Stomach (tissue), 4 donors: ENCODE measurements at regions not wholly inside any gene's neighbourhood (a gene's known extent, or its start where the extent isn't known, plus 50 kb on each side); places are given as distances from the start of the nearest gene placed in this dataset.

Experiments
- CTCF ChIP-seq, 7 experiments: fragments of 450-650 bp in 4 of 7; fragments of 200-600 bp in 3 of 7; sonication (generic) in 3 of 7; IDR thresholded peaks; one replicate each; pipeline ENCODE4 v1.5.1; 2016 to 2019; ENCODE audit warnings: antibody characterized with exemption in 7 of 7, control low read depth in 2 of 7, mild to moderate bottlenecking in 1 of 7
- EP300 ChIP-seq: sonication (generic); formaldehyde crosslinking; IDR thresholded peaks from one replicate; pipeline ENCODE4 v1.6.1; 2017; ENCODE audit warnings: antibody characterized with exemption
- POLR2AphosphoS5 ChIP-seq, 3 donors: sonication (generic); formaldehyde crosslinking; IDR thresholded peaks; one replicate each; pipeline ENCODE4 v1.6.1; 2016; ENCODE audit warnings: antibody characterized with exemption in 3 of 3

GRCh38 chr5:88557131-88557530, 288.5 kb upstream of the TMEM161B start:
- TF ChIP-seq CTCF (IDR thresholded peaks at IDR 0.05): no peak
- TF ChIP-seq POLR2AphosphoS5 (IDR thresholded peaks at IDR 0.05): no peak
- no peak for TF ChIP-seq EP300
